GM18858 (cell line): ENCODE measurements at regions not wholly inside any gene's neighbourhood (a gene's known extent, or its start where the extent isn't known, plus 50 kb on each side); places are given as distances from the start of the nearest gene placed in this dataset.
A peak's percentile ranks its signal among the peaks of the same experiment; 100 is the strongest.

Source experiments
- ATAC-seq: cut with Tn5 transposase; IDR thresholded peaks from one replicate; pipeline ENCODE4 v1.9.1; 2021; ENCODE audit not compliant: unreplicated experiment

DNA sequence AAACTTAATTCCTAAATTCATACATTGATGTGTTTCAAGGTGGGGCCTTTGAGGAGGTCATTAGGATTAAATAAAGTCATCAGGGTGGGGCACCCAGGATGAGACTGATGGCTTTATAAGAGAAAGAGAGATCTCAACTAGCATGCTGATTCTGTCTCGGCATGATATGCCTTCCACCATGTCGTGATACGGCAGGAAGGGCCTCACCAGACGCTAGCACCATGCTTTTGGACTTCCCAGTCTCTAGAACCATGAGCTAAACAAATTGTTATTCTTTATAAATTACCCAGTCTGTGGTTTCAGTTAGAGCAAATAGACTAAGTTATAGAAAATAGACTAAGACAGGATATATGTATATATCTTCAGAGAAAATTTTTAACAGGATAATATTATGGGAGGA is 759.6 kb downstream of the MED13L start:
- ATAC-seq = no peak

DNA sequence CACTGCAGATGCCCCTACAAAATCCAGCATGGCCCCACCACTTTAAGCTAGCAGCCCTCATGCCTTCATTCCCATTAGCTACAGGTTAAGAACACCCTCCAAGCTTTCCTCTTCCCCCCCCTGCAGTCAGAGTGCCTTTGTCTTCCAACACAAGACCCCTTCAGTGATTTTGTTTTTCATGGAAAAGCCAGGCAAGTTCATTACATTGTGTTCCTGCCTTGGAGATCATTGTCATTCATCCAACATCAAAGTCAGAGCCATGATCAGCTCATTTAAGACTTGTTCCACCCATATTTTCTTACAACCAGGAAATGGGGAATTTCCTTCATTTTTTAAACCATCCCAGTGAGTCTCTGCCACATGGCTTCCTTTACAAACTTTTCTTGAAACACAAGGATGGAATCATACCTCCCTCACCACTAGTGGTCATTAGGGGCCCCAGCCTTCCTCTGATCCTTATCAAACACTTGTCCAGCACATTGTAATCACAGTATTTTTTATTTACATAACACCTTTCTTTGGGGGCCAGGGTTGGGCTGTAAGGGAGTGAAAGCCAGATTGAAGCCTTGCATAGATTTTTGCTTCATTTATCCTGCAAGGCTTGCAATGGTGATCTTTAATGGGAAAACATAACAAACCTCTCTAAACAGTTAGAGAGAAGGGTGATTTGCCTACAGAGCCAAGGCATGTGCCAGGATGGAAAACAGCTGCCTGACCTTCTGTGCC is 765.3 kb downstream of the MED13L start:
- no peak for ATAC-seq

DNA sequence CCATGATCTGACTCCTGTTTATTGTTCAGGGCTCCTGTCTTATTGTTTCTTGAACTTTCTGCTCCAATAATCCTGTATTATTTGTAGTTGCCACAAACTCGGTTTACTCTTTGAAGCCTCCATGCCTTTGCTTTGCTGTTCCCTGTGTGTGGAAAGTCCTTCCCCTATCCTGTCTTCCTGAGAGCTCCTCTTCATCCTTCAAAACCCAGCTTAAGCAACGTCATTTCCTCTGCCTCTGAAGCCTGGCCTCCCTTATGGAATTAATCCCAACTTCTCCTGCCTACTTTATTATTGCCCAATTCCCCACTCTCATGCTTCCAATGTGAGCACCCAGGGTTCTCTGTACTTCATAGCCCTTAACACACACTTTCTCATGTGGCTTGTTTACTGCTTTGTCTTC is 766.2 kb downstream of the MED13L start:
- ATAC-seq = no peak

DNA sequence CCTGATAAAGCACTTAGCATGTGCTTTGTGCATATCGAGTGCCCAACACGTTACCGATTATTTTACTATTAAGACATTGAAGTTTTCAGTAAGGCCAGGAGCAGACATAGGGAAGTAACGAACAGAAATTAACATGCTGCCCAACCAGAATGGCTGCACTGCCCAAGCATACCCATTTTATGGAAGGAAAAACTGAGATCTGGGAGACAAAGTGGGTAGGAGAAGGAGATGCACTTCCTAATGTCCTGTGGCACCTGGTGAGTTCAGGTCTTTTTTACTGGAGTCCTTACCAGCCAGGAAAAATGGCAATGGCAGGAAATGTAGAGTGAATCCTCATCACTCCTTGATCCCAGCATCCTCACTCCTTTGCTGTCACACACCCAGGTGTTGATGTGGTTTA is 768.5 kb downstream of the MED13L start:
- ATAC-seq = no peak

DNA sequence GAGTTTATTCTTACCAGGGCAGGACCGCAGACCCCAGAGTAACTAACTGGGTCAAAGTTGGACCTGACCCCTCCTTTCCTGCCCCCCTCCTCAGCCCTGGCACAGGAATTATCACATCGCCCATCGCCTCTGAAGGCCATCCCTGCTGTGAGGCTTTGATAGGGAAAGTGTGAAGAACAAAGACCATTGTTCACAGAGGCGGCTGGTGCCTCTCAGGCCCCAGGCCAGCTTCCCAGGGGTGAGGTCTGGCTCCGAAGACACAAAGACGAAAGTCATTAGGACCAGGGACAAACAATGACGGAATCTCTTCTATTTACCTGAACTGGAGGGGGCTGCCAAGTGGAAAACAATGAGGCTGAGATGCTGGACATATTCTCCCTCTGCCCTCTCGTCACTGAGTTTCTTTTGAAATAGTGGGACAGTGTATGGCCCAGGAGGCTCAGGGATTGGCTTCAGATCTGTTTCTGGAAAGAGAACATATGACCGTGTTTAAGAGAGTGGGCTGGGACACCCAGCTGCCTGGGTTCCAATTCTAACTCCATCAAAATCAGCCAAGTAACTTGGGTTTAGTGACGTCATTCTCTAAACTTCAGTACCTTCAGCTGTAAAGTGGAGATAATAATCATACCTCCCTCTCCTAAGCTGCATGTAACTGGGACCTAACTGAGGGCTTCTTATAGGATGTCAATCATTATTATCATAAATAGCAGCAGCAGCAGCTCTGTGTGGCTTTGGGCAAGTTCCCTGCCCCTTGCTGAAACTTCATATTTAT is 769.4 kb downstream of the MED13L start:
- no peak for ATAC-seq

DNA sequence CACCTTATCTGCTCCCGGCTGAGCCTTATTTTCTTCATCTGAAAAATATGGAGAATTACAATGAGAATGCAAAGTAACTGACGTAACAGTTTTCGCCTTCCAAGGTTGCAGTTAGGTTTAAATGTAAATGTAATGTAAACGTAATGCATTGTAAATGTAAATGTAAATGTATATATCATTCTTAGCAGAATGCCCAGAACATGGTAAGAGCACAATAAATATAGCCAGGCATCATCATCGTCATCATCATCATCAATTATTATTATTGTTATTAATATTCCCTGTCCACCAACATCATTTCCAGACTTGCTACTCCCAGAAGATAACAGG is 770.0 kb downstream of the MED13L start:
- ATAC-seq = no peak

DNA sequence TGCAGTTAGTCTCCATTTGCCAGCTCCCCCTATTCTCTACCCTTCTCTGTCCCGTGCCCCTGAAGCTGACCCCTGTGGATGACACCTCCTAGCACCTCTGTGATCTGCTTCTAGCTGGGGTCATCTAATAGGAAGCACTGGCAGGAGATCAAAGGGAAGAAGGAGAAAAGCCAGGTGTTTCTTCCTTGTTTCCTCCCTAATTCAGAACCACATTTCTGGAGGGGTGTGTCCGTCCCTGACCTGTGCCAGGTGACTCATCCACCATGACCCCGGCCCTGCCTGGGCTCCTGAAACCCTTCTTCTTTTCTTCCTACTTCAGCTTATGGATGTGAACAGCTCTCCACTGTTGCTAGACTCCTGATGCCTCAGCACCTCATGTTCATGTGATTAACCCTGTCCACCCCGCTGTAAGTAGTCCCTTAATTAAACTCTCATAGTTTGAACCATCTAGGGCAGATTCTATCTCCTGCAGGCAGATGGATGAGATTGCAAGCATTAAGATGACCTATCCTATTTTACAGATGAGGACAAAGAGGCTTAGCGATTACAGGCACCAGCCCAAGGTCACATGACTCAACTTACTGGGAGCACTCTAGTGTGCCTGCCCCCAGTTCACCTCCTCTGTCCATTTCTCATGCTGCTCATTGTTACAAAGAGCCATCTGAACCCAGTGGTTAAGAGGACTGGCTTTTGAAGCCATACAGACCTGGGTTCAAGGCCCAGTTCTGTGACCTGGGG is 770.5 kb downstream of the MED13L start:
- no peak for ATAC-seq

DNA sequence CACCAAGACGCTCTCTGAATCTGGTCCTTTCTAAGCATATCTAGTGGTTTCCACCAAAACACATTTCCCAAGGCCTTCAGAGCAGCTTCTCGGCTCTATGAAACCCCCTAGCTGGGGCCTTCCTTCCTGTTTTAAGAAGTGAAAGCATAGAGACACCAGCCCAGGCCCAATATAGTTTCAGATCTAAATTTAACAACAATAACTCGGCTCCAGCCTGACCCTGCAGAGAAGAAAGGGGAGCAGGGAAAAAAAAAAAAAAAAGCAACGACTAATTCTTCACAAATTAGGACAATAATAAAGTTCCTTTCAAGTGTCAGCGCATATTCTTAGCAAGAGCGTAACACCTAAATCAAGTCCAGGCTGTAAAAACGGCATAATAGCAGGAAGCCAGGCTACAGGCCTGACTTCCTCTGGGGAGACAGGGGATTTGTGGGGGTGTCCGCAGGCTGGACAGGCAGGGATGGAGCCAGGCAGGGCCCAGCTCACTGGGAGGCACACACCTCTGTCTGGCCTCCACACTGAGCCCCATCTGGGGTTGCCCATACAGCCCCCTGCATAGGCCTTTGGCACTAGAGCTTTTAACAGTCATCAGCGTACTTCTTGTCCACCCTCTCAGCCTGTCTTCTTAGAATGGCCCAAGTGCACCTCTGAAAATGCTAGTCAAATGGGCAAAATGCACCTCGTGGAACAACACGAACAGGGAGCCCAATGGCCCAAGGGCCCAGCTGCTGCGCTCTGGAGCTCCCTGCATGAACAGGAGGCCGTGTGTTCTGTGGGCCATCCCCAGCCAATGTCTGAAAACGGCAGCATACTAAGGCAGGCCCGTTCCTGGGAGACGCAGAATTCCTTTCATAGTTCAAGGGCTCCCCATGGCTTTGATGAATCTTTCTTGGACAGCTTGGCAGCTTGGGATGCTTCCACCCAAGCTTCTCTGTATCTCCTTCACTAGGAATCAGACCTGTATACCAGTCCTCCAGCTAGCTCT is 772.9 kb downstream of the MED13L start:
- ATAC-seq = peak; percentile 84

DNA sequence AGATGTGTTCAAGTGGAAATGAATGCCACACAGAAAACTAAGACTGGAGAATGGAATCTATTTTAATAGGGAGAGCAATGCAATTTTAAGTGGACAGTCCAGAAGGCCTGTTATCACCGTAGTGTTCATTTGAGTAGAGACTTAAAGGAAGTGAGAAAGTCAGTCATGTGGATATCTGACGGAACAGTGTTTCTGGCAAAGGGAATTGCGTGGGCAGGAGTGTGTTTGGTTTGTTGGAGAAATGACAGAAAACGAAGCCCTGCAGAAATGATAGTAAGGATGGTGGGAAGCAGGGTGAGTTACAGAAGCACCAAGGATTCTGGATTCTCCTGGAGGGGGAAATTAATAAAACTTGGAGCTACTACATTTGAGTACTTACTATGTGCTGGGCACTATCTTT is 776.6 kb downstream of the MED13L start:
- ATAC-seq = no peak

DNA sequence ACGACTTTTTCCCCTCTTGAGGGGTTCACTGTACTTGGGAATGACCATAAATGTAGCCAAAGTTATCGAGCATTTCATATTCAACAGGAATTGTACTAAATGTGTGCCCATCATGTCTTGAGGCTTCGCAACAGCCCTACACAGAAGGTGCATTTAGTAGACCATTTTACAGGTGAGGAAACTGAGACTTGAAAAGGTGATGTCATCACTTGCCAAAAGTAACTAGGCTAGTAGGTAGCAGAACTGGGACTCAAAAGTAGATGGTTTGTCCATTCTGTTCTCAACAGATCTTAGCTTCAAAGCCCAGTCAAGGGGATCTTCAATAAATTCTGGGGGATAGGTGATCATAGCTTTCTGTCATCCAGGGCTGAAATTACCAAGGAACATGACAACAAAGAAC is 782.2 kb downstream of the MED13L start:
- no peak for ATAC-seq

DNA sequence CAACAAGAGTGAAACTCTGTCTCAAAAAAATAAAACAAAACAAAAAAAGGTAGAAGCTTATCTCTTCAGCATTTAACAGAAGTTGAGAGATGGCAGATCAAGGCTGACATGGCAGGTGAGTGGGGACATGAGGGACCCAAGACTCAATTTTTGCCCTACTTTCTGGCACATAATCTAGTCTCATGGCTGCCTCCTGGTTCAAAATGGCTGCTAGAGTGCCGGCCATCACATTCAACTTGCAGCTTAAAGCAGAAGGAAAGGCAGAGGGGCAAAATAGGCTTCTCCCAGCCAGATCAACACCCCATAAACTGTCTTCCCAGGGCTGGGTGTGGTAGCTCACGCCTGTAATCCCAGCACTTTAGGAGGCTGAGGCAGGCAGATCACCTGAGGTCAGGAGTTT is 784.9 kb downstream of the MED13L start:
- ATAC-seq = no peak

DNA sequence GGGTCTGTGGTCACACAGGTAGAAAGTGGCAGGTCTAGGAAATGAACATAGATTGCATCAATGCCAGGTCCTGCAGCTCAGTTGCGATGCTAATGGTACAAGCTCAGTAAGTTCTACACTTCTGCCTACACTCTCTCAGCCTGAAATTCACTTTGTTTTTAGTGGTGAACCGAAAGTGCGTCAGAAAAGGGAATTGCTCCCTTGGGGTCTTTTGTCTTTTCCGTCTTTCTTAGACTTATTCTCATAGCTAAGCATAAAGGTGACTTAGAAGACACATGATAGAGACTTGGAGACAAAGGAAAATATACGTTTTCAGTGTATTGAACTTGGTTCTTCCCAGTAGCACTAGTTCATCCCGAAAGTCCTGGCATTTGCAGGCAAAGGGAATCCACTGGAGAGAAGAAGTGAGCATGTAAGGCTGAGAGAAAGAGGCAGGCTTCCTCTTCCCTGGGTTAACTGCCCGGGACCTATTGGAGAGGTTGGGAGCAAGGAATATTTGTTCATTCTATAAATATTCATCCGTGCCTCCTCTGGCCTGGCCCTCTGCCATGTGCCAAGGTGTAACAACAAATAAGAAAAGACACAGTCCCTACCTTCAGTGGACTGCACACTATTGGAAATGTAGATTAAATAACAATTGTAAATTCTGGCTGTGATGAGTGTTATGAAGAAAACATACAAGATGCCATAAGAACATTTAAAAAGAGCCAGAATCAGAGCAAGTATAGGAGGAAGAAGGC is 785.8 kb downstream of the MED13L start:
- no peak for ATAC-seq

DNA sequence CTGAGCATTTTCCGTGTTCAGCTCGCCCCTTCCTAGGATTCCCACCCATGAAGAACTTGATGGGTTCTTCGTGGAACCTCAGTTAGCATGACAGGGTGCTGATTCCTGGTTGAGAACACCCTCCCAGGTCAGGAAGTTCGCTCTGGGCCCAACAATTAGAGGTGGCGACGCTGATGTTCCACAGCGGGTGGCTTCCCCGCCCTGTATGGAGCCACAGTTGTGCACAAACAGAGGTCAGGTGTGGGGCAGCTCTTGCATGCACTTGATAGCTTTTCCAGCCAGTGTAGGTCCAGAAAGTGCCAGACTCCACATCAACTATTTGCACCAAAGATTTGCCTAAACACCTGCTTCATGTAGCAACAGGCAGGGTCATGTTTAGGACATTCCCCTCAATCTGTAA is 788.2 kb downstream of the MED13L start:
- no peak for ATAC-seq

DNA sequence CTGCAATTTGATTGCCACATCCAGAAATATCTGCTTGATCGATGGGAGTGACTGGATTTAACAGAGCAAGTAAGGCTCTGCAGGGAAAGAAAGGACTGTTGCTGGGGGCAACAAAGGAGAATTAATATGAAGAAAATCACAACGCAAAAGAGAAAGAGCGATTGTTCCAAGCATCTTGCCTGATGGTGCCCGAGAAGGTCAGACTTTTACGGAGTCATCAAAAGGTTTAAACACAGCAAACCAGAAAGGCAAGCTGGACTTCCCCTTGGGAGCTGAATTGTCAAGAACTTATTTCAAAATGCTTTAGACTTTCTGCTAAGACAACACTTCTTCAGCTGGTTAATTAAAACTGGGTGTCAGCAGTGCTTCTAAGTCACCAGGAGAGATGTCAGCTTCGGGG is 791.5 kb downstream of the MED13L start:
- no peak for ATAC-seq

DNA sequence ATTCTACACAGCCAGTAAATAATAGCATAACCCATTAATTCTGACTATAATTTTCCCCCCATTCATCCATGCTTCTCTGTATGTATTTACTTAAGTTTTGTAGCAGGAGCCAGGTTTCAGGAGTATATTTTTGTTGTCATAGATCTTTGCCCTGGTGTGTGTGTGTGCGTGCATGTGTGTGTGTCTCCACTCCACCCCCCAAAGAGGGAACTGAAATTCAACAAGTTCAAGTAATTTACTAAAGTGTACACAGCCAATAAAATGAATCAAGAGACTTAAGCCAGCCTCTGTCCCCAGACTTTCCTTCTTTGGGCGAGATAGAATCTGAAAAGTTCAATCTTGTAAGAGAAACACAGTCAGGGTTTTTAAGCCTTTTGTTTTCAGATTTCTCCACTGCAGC is 792.0 kb downstream of the MED13L start:
- no peak for ATAC-seq

DNA sequence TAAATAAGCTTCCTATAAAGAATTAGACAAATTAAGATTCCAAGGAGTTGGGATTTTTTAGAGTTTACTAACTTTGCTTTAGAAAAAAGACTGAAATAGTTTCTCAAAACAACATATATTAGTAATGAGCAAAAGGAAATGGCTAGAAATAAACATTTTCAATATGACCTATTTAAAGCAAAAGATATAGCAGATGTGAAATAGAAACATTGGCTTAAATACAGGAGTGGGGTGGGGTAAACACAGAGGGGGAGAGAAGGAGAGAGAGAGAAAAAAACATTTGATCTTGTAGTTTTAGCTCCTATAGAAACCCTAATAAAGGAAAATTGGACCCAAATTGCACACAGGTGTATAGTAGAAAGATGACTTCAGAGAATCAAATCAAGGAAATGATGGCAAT is 794.5 kb downstream of the MED13L start:
- no peak for ATAC-seq

DNA sequence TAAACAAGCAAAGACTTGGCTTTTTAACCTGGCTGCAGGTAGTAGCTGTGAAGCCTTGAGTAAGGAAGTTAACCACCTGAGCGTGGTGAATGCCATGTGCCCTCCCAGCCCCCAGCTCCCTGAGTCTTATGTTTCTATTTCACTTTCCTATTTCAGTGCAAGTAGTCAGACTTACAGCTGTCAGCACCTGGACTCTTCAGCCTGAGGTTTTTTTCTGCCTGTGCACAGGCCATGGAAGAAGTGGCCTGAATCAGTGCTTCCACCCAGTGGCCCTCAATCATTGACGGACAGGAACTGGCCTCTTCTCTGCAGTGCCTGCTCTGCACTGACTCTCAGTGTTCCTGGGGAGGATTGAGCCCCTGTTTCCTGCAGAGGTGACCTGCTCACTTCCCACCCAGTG is 796.4 kb downstream of the MED13L start:
- ATAC-seq = peak; percentile 40

DNA sequence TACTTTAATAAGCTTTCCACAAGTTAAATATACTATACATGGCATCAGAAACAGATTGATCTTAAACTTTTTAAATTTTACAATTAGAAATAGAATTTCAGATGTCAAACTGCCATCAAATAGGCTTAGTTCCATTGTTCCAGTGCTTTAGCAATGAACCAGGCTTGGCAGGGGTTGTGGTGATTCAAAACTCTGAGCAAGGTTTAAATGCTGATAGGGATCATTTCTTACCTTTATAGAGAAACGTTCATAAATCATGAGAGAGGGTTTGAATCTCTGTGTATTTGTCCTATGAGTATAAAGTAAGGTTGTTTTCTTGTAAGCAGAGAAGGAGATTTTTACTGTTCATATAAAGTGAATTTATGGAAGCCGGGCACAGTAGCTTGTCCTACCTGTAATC is 794.5 kb upstream of the TBX3 start:
- ATAC-seq = no peak

DNA sequence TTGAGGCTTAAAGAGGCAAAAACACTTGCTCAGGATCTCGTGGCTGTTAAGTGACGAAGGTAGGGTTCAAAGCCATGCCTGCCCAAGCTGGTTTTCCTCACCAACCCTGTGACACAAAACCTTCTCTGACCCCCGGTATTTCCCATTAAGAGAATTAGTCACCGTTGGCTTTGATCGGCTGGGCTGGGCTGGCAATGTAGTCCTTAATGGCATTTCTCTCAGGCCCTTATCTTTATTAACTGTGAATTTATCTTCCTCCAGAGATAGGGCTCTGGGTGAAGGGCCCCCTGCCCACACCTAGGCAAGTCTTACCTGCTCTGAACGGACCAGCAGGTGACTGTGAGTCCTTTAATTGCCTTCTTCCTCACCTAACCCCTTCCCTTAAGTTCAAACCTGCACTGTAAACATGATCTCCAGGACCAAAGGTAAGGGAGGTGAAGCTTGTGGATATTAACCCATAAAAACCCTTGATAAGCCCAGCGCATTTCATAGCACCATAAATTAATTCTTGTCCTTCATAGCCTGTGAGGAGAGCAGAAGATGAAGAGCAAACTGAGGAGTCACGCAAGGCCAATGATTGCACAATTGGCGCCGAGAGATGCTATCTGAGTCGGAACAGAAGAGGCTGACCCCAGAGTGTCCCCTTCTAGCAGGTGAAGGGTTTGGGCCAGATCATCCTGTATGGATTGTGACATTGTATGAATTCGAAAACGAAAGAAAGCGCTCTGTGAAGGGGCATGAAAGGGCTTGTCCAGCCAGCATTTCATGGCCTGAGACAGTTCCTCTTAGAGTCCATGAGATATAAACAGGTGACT is 790.8 kb upstream of the TBX3 start:
- ATAC-seq = no peak
